OCI-LY3 (cell line): ENCODE measurements at regions not wholly inside any gene's neighbourhood (a gene's known extent, or its start where the extent isn't known, plus 50 kb on each side); places are given as distances from the start of the nearest gene placed in this dataset.

Experiments
- EZH2phosphoT487 ChIP-seq: fragments of 200-600 bp; shearing (Covaris generic); IDR thresholded peaks from 2 replicates; pipeline ENCODE4 v1.6.1; 2018; ENCODE audit warnings: antibody characterized with exemption, mixed run types, low read depth
- TF ChIP-seq, protein P1 (sequence below): fragments of 200-600, 300-600 bp; sonication (generic); IDR thresholded peaks from 2 replicates; pipeline ENCODE4 v1.5.1; 2014; ENCODE audit warnings: antibody characterized with exemption, low read length, low read depth

- TF ChIP-seq, protein P1, sequence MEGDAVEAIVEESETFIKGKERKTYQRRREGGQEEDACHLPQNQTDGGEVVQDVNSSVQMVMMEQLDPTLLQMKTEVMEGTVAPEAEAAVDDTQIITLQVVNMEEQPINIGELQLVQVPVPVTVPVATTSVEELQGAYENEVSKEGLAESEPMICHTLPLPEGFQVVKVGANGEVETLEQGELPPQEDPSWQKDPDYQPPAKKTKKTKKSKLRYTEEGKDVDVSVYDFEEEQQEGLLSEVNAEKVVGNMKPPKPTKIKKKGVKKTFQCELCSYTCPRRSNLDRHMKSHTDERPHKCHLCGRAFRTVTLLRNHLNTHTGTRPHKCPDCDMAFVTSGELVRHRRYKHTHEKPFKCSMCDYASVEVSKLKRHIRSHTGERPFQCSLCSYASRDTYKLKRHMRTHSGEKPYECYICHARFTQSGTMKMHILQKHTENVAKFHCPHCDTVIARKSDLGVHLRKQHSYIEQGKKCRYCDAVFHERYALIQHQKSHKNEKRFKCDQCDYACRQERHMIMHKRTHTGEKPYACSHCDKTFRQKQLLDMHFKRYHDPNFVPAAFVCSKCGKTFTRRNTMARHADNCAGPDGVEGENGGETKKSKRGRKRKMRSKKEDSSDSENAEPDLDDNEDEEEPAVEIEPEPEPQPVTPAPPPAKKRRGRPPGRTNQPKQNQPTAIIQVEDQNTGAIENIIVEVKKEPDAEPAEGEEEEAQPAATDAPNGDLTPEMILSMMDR = no peak
- TF ChIP-seq EZH2phosphoT487 = no peak
Observed at GRCh38 chr13:50672025-50672424, 171.5 kb downstream of the DLEU7 start.
